ENCODE measurements at regions not wholly inside any gene's neighbourhood (a gene's known extent, or its start where the extent isn't known, plus 50 kb on each side); places are given as distances from the start of the nearest gene placed in this dataset.
"Not testable (repeated sequence)": the region's sequence is repeated elsewhere in the genome, so short reads cannot be mapped to it uniquely, and the experiment has no call there.

GRCh38 chr11:25628030-25628429 lies 703.9 kb upstream of the ANO3 start:
- DNase-seq, result no peak

DNA sequence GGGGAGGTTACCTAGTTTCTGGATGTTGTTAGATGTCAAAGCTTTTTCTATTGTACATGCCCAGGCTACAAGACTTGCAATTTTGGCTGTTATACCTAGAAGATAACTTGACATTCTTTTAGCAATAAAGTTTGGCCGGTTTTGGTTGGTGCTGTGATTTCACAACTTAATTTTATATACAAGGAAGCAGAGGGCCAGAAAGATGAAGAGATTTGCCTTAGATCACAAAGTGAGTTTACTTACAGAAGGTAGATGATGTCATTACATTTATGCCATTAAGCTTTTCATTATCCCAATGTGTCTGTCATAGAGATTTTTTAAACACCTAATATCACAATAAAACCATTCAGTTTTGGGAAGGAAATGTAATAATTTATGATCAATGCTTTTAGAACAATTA lies 698.7 kb upstream of the ANO3 start:
- DNase-seq, result no peak

DNA sequence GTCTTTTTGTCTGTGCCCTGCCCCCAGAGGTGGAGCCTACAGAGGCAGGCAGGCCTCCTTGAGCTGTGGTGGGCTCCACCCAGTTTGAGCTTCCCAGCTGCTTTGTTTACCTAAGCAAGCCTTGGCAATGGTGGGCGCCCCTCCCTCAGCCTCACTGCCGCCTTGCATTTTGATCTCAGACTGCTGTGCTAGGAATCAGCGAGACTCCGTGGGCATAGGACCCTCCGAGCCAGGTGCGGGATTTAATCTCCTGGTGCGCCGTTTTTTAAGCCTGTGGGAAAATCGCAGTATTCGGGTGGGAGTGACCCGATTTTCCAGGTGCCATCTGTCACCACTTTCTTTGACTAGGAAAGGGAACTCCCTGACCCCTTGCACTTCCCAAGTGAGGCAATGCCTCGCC lies 682.7 kb upstream of the ANO3 start:
- DNase-seq, result not testable (repeated sequence)

- DNase-seq, result no peak
Observed at GRCh38 chr11:25650319-25650718, 681.6 kb upstream of the ANO3 start.

DNA sequence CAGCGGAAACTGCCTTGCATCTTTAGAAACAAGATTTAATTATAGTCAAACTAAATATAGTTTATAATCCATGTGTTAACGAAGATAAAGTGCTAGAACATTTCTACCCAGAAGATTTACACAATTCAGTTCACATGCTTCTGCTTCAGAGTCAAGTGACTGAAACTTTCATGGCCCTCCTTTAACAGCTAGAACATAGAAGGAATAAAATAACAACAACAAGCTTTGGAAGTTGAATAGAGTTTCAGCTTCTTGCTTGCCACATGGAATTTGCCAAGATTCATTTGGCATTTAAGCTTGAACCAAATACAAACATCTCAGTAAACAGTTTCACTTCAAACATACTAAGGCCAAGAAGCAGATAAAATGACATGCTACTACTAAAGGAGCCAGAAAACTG lies 676.3 kb upstream of the ANO3 start:
- DNase-seq, result no peak

DNA sequence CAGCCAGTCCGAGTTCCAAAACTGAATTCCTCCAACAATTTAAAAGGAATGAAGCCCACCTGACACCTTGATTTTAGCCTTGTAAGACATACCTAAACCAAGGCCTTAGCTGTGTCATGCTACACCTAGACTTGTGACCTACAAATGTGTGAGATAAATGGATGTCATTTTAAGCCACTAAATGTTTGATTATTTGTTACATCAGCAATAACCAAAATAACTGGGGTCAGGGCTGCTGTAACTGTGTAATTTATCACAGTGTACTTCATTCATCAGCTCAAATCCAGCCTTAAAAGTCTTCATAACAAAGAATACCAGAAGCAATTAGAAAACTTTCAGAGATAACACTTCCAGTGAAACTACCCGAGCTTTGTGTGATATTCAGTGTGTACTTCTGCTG lies 673.0 kb upstream of the ANO3 start:
- no peak for DNase-seq

- no peak for DNase-seq
Observed at GRCh38 chr11:25659706-25660105, 672.2 kb upstream of the ANO3 start.

DNA sequence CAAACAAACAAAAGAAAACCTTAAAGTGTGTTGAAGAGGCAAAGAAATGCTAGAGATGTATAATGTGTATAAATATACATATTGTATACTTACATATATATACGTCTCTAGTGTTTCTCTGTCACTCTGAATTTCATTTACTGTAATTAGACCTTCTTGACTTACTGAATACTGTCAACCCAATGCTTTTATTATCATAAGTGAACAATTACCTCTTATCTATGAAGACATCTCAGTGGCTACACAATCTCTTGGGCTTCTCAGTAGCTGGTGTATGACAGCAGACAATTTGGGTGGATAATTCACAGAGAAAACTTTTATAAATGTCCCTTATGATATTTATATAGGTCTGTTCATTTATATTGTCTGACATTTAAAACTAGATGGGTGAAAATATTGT lies 664.1 kb upstream of the ANO3 start:
- DNase-seq, result no peak

GRCh38 chr11:25691959-25692358 lies 640.0 kb upstream of the ANO3 start:
- DNase-seq, result no peak

- no peak for DNase-seq
Observed at GRCh38 chr11:25702417-25702816, 629.5 kb upstream of the ANO3 start.

DNA sequence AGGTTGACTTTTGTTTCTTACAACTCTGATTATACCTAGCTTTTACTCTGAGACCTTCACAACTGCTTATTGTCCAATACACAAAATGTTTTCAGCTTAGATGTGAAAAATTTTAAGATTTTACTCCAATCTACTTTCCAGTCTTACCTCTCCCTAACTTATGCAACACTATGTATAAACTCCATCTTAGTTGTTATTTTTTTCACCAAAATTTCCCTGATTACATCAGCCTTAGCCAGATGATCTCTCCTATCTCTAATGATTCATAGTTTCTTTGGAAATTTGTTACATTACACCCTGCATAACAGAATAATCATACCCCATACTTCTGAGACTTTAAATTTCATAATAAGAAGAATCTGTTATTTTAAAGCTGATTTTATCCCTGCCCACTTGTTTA lies 621.0 kb upstream of the ANO3 start:
- DNase-seq, result no peak

DNA sequence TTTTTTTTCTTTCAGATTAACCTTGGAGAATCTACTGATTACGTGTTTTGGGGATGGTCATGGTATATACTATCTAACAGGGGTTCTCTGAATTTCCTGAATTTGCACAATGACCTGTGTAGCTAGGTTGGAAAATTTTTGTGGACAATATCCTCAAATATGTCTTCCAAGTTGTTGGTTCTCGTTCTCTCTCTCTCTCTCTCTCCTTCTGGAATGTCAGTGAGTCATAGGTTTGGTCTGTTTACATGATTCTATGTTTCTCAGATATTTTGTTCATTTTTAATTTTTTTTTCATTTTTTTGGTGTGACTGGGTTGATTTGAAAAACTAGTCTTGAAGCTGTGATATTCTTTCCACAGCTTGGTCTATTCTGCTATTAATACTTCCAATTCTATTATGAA lies 604.0 kb upstream of the ANO3 start:
- DNase-seq, result no peak

DNA sequence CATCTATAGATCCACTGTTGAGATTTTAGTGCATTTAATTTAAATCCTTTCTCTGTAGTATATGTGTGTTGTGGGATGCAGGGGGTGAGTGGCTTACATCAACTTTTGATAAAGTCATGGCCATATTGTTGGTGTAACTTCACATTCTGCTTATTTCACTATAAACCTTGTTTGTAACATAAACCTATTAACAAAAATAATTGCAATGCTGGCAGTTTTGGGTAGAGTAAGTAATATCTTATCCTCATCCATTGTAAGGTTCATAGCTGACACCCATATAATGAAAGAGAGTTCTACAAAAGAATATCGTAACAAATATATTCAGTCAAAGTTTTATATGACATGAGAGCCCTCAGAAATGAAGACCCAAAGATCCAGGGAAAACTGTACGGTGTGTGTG lies 601.7 kb upstream of the ANO3 start:
- no peak for DNase-seq

DNA sequence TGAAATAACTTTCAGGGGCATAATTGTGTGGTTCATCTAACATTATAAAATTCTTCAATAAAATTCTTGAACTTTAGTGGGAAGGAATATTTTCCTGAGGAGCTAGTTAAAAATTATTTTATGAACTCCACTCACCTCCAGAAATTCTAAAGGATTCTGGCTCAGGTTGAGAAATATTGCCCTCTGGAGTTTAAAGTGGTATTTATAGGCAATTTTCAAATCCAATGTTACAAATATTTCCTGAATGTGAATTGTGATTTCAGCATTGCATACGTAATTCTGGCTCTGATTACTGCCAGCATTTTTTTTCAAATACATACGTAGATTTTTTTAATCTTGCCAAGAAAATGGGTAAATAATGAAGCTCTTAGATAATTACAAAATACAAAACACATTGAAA lies 598.2 kb upstream of the ANO3 start:
- DNase-seq, result no peak

DNA sequence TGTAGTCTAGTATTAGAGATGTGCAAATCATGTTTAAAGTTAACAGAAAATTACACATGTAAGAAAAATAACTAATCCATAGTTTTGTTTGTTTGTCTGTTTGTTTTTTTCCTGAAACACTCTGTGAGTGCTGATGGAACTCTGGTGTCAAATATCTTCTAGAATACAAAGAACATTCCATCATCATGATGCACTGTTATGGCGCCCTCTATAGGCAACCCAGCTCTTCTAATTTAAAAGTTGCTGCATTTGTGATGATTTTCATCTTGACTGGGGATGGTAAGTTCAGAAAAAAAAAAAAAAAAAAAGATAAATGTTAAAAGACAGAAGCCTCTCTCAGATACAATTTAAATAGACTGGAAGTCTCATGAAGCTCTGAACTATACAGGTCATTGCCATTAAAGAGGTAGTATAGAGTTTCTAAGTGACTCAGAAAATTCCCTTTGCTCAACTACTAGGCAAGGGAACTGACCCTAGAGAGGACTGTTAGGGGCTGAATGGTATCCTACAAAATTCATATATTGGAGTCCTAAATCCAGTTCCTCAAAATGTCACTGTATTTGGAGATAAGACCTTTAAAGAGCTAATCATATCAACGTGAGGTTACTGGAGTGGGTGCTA lies 597.2 kb upstream of the ANO3 start:
- DNase-seq, result no peak

DNA sequence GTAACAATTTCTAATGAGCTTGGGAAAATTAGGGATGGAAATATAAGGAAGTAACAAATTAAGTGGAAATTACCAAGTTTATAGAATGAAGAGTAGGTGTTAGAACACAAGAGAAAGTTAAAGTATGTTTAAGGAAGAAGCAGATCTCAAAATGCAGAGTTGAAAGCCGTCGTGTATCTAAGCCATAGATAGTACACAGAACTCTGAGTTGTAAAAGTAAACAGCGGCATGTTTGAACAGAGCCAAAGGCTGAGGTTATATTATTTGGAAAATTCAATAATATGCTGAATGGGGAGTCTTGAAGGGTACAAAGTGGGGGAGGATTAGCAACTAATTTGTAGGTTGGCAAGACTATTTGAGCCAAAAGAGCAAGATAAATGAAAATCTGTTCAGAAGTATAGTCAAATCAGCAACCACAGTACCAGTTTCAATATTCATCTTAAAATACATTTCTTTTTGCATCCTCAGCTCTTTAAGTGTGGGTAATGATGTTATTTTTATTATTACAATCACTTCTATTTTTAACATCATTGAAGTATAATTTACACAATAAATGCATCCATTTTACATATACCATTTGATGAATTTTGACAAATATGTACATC lies 594.8 kb upstream of the ANO3 start:
- no peak for DNase-seq

DNA sequence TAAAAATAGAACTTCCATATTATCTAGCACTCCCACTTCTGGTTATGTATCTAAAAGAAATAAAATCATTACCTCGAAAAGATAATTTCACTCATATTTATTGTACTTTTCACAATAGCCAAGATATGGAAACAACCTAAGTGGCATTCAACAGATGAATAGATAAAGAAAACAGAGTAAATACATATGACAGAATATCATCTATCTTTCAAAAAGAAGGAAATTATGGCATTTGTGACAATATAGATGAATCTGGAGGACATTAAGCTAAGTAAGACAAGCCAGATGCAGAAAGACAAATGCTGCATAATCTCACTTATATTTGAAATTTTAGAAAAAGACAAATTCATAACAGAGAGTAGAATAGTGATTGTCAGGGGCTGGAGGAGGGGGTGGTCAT lies 590.0 kb upstream of the ANO3 start:
- no peak for DNase-seq

- DNase-seq, result no peak
Observed at GRCh38 chr11:25742800-25743199, 589.1 kb upstream of the ANO3 start.

- no peak for DNase-seq
Observed at GRCh38 chr11:25755381-25755780, 576.5 kb upstream of the ANO3 start.

- DNase-seq, result no peak
Observed at GRCh38 chr11:25755918-25756584, 575.9 kb upstream of the ANO3 start.

DNA sequence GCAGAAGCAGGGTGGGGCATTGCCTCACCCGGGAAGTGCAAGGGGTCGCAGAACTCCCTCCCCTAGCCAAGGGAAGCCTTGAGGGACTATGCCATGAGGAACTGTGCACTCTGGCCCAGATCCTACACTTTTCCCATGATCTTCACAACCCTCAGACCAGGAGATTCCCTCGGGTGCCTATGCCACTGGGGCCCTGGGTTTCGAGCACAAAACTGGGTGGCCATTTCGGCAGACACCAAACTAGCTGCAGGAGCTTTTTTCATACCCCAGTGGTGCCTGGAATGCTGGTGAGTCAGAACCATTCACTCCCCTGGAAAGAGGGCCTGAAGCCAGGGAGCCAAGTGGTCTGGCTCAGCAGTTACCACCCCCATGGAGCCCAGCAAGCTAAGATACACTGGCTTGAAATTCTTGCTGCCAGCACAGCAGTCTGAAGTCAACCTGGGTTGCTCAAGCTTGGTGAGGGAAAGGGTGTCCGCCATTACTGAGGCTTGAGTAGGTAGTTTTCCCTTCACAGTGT lies 573.7 kb upstream of the ANO3 start:
- DNase-seq, result no peak

DNA sequence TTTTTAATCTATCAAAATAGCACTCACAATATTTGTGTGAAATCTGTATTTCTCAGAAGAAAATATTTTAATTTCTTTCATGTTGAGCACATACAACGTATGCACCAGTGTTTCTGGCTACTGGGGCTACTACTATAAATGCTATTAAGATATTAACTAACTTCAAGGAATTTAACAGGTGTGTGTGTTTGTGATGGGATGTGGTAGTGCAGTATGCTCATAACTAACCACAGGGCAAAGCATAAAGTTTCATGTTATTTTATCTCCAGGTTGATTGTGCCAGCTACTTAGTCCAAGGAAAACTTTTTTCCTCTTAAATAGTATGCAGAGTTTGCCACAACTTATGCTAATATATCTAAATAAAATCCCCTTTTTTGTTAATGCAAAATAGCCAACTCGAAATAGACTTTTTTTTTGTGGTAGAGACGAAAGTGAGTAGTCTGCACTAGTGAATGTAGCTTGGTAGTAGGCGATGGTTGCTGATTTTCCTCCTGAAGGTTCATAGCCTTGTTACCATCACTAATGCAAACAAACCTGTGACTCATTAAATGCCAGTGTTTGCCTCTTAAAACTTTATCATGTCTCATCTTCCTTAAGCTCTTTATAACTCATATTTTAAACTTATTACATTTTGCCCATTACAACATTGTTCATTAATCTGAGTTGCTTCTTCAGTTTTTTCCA lies 565.5 kb upstream of the ANO3 start:
- no peak for DNase-seq

DNA sequence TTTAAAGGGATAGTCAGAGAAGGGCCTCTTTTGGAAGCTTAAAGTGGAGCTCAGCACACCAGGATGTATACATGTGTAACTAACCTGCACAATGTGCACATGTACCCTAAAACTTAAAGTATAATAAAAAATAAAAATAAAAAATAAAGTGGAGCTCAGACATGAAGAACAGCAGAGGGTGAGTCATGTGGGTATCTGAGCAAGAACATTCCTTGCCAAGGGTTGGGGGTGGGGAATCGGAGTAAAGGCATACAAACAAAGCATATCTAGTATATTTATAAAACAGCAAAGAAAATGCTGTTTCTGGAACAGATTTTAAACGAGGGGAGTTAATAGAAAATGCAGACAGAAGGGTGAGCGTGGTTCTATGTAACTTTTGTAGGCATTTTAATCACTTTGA lies 562.6 kb upstream of the ANO3 start:
- no peak for DNase-seq

GRCh38 chr11:25771605-25772004 lies 560.3 kb upstream of the ANO3 start:
- no peak for DNase-seq

Data from suppressor macrophage treated with lipopolysaccharide for 1 hour (primary cell).